NCI-H748 (cell line): ENCODE measurements at regions not wholly inside any gene's neighbourhood (a gene's known extent, or its start where the extent isn't known, plus 50 kb on each side); places are given as distances from the start of the nearest gene placed in this dataset.
A peak's percentile ranks its signal among the peaks of the same experiment; 100 is the strongest.
"Not testable (repeated sequence)": the region's sequence is repeated elsewhere in the genome, so short reads cannot be mapped to it uniquely, and the experiment has no call there.

Experiments
- DNase-seq: peaks from one replicate; lab custom pipeline; 2025; ENCODE audit not compliant: unreplicated experiment; lab: John Stamatoyannopoulos, UW

- DNase-seq: peak; percentile 24
Measured at GRCh38 chr12:91511795-91512420, 329.3 kb upstream of the DCN start.

- no peak for DNase-seq
Measured at GRCh38 chr12:91507754-91508153, 325.1 kb upstream of the DCN start.

- DNase-seq: peak; percentile 89
Measured at GRCh38 chr12:91506452-91506851, 323.8 kb upstream of the DCN start.

- no peak for DNase-seq
Measured at GRCh38 chr12:91505006-91505405, 322.4 kb upstream of the DCN start.

GRCh38 chr12:91502208-91502607 lies 319.6 kb upstream of the DCN start:
- DNase-seq: no peak

GRCh38 chr12:91496337-91496736 lies 313.7 kb upstream of the DCN start:
- DNase-seq: no peak

DNA sequence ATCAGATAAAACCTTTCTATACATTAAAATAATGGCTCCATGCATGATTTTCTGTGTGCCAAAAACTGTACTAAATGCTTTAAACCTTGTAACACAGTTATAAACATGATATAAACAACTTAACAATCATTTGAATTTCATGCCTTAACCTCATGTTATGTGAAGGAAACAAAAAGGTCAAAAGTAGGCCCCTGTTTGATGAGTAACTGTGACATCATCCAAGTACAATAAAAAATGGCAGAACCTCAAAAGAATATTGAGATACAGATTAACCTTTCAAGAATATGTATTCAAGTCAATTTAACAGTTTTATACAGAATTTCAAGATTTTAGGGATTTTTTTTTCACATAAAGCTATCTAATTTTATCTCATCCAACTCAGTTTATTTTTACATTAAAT lies 310.7 kb upstream of the DCN start:
- DNase-seq: no peak

DNA sequence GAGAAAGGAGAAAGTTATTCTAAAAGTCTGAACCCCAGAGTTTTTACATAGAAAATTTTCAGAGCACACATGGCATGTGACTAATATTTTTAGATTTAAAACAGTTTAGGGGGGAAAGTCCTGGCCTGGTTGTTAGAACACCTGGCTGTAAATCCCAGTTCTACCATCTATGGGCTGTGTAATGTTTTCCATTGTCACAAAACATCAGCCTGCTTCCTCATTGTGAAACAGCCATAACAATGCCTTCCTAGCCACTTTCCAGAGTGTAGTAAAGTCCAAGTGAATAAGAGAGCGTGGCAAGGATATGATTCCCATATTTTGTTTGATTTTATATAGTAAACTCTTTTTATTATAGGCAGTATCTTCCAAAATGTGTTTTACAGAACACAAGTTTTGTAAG lies 310.0 kb upstream of the DCN start:
- no peak for DNase-seq

DNA sequence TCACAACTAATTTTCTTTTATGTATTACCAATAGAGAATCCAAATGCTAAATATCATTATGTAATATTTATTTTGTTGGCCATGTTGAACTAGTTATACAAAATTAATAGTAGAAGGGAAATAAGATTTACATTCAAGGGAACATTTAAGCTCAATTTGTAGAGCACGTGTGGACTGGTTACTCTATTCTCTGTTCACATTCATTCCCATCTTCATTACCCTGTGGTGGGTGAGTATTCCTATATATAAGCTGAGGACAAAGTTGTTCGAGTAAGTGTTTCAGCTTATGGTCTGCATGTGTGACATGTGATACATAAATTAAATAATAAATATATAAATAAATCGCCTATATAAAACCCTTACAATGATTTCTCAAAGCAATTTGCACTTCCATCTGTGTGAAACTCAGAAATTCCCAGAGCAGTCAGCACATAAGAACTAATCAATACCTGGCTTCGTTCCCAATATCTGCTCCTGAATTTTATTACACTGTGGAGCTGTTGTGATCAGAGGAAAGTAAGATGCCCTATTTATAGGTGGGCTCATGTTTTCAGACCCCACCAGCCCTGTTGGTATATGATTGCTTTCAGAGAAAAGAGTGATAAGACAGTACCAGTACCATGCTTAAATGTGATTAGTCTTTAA lies 308.2 kb upstream of the DCN start:
- no peak for DNase-seq

DNA sequence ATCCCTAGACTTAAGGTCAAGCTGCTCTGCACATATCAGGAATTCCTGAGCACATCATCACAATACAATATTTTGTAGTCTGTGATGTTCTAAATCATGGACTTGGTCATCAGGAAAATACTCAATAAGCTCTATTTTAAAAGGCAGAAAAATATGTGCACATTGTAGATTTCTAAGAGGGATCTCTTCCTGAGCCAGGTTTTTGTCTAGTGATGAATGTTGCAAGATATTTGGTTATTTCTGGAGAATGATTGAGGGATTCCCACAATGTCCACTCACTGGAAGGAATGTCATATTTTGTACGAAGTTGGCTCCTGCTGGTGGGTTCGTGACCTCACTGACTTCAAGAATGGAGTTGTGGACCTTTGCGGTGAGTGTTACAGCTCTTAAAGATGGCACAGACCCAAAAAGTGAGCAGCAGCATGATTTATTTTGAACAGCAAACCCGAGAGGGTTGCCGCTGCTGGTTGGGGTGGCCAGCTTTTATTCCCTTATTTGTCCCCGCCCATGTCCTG lies 300.9 kb upstream of the DCN start:
- no peak for DNase-seq

DNA sequence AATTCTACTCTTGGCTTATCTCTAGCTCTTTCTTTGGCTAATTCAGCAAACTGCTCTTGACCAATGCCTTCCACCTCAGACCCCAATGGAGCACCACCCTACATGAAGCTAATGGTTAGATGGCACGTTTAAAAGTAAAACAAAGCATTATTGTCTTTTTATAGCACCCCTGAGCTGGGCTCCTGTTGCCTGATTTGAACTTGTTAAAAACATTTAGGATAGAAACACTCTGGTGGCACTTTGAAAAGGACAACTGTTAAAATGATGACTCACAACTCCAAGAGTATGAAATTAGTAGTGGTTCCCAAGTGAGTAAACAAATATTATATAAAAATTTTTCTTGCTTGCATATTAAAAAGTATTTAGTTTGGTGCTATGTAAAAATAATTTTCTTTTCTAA lies 299.6 kb upstream of the DCN start:
- no peak for DNase-seq

- DNase-seq: no peak
Measured at GRCh38 chr12:91478500-91478899, 295.9 kb upstream of the DCN start.

DNA sequence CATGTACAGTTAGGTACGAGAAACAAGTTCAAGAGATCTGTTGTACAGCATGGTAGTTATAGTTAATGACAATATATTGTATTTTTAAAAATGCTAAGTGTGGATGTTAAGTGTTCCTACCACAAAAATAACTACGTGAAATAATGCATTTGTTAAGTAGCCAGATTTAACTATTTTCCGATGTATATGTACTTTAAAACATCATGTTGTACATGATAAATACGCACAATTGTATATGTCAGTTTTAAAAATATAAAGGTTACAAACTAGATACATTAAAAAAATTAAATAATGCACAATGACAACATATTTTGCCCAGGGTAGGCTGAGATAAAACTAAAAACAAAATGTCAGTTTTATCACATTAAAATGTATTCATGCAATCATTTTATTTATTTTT lies 285.1 kb upstream of the DCN start:
- no peak for DNase-seq

- DNase-seq: no peak
Measured at GRCh38 chr12:91461061-91461460, 278.4 kb upstream of the DCN start.

GRCh38 chr12:91460469-91460868 lies 277.9 kb upstream of the DCN start:
- peak; percentile 93 for DNase-seq

DNA sequence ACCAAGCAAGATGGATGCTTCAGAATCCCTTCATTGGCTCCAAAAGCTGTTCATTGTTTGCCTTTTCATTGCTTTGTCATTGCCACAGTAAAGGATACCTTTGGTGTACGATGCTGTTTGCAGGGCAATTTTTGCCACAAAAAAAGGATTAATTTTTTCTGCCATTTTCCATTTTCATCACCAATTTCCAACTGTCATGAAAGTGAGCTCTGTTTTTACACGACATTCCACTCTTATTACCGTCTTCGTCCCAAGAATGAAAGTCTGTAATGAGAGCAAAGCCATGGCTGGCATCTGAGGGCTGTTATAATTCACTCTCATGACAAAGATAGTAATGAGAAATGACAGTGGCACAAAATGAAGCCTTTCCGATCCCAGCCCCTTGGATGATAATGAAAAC lies 272.7 kb upstream of the DCN start:
- DNase-seq: no peak

DNA sequence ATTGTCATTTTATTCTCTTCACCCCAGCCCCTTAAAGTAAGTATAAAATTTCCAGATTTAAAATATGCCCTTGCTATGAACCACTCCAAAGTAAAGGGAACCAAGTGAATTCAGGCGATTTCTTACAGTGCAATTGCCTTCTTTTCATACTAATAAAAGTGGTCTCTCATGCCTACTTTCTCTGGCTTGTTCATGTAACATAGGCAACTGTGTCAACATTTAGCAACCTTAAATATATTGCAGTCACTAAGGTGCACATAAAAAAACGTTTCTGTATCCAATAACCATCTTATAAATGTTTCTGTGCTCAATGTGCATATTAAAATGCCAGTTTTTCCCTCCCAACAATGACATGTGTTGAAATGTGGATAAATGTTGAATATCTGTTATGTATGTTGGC lies 271.6 kb upstream of the DCN start:
- DNase-seq: no peak

DNA sequence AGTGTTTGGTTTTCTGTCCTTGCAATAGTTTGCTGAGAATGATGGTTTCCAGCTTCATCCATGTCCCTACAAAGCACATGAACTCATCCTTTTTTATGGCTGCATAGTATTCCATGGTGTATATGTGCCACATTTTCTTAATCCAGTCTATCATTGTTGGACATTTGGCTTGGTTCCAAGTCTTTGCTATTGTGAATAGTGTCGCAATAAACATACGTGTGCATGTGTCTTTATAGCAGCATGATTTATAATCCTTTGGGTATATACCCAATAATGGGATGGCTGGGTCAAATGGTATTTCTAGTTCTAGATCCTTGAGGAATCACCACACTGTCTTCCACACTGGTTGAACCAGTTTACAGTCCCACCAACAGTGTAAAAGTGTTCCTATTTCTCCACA lies 269.8 kb upstream of the DCN start:
- DNase-seq: not testable (repeated sequence)

GRCh38 chr12:91441993-91442952 lies 259.7 kb upstream of the DCN start:
- no peak for DNase-seq

DNA sequence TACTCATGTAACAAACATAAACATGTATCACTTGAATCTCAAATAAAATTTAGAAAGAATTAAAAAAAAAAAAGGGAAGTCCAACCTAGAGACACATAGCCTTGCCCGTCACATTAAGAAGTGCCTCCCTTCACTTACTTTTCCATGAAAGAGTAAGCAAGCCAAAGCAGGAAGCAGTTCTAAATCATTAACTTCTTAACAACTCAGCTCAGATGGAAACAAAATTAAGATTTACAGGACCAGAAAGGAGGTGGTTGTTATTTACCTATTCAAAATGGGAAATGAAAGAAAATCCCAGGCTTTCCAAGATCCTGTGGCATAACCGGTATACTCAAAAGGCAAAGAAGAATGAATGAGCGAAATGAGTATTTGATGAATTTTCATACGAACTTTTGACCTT lies 258.6 kb upstream of the DCN start:
- DNase-seq: no peak

DNA sequence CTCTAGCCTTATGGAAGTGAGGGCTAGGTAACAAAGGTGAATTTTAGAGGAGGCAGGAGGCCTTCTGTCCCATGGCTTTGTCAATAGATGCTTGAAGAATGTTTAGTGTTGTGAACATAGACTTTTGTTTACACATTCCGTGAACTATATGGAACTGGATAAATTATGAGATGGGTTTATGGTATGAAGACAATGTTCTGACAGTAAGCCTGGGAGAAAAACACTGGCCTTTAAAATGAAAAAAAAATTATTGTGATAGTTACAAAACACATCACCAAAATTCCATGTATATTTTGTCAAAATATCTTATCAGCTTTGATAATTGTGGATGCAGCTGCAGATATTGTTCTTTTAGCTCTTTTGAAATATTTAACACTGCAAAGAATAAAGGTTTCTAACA lies 251.5 kb upstream of the DCN start:
- DNase-seq: no peak

GRCh38 chr12:91432755-91433154 lies 250.1 kb upstream of the DCN start:
- DNase-seq: no peak
